Sciatic nerve (tissue), 2 donors: ENCODE measurements at regions not wholly inside any gene's neighbourhood (a gene's known extent, or its start where the extent isn't known, plus 50 kb on each side); places are given as distances from the start of the nearest gene placed in this dataset.
"Not testable (repeated sequence)": the region's sequence is repeated elsewhere in the genome, so short reads cannot be mapped to it uniquely, and the experiment has no call there.

ENCODE experiments used
- ATAC-seq: fragments of 200-7000 bp; cut with Tn5 transposase; one replicate; pipeline ENCODE4 v1.9.1; 2020; ENCODE audit warnings: mild to moderate bottlenecking, moderate library complexity
- DNase-seq: peaks from one replicate; pipeline ENCODE4 v3.0.0-alpha.2; 2020; ENCODE audit warnings: low spot score
- intact Hi-C: fragments of 100-400 bp; cut with DNase I; formaldehyde crosslinking; loops from one replicate; pipeline ENCODE4 v1.14.2; 2022
- donor health status: DM: no; HTN: no; CAD: no.
- donor health status: DM: no; HTN: no; CAD: no.

DNA sequence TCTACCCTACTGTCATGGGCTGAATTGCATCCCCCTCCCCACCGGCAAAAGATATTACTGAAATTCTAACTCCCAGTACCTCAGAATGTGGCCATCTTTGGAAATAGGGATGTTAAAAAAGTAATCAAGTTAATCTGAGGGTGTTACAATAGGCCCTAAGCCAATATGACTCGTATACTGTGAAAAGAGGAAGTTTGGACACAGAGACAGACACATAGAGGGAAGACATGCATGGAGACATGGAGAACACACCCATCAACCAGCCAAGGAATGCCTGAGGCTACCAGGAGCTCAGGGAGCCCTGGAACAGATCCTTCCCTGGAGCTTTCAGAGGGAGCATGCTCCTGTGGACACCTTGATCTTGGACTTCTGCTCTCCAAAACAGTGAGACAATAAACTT, 138.2 kb upstream of the ADO start:
- ATAC-seq (peak; percentile 48), DNase-seq (no peak)
- intact Hi-C loops: no loop called here

DNA sequence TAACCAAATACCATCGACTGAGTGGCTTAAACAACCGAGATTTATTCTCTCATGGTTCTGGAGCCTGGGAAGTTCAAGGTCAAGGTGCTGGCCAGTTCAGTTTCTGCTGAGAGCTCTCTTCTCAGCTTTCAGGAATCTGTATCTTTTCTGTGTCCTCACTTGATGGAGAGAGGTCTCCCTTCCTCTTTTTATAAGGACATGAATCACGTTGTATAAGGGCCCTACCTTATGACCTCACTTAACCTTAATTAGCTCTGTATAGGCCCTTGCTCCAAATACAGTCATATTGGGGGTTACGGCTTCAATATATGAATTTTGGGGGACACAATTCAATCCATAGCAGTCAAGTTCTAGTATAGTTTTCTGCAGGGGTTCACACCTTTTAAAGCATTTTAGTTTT, 135.2 kb upstream of the ADO start:
- intact Hi-C loops: no loop called here
- DNase-seq (no peak), ATAC-seq (no peak)

DNA sequence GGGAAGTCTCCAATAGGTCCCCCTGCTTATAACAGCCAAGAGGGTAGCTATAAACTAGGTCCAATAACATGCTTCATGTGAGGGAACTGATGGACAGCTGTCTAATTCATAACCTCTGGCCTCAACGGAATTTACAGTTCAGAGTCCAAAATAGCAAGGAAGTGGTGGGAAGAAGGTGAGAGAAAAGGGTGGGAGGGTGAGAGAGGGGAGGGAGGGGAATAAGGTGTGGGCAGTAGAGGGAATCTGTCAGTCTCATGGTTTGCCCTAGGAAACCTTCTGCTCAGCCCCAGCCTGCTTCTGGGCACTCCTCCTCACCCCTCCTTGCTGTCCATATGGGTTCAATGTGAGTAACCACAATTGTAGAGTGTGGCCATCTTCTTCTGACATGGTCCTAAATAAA, 133.4 kb upstream of the ADO start:
- intact Hi-C loops: no loop called here
- ATAC-seq: no peak
- DNase-seq: no peak

DNA sequence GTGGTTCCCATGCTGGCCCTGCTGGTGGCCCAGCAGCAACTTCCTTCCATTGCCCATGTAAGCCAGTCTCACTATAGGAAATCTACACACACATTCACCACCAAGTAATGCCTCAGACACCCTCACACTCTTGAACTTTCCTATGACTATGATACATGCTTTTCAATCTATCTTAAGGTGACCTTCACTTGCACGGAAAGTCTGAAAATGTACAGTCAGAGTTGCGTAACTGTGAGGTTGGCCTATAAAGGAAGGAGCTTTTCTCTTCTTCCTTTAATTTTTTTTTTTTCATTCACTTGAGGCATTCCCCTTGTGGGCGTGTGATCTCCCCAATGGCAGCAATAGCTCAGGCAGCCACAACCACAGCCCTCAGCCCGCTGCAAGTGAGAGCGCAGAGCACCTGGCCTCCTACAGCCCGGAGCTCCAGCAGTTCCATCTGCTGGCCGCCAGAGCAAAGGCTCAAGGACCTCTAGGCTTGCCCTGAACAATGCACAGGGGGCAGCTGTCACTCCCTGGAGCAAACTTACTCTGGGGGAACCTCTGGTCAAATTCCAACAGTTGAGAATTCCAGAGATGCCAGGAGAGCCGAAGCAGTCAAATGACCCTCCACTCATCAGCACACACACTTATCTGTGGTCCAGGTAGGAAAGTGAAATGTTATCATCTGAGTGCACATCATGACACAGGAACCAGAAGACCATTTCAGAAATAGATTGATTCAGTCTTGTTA, 123.1 kb upstream of the ADO start:
- intact Hi-C loops: no loop called here
- DNase-seq: no peak
- ATAC-seq: peak; percentile 28

DNA sequence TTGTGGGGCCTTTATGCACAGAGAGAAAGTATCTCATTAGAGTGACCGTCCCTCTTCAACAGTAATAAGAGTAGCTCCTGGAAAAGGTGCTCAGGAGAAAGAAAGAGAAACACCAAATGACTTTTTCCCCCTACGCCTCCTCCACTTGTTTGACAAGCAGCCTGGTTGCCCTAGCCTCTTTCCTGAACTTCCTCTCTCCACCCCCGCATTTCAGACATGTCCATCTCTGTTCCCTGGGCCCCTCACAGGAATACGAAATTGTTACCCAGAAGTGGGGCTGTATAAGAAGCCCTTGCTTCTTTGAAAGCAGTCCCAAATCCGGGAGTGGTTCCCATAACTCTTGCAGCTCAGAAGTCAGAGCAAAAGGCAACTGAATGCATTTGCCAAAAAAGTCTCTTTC, 119.6 kb upstream of the ADO start:
- intact Hi-C loops: no loop called here
- ATAC-seq (no peak), DNase-seq (no peak)

DNA sequence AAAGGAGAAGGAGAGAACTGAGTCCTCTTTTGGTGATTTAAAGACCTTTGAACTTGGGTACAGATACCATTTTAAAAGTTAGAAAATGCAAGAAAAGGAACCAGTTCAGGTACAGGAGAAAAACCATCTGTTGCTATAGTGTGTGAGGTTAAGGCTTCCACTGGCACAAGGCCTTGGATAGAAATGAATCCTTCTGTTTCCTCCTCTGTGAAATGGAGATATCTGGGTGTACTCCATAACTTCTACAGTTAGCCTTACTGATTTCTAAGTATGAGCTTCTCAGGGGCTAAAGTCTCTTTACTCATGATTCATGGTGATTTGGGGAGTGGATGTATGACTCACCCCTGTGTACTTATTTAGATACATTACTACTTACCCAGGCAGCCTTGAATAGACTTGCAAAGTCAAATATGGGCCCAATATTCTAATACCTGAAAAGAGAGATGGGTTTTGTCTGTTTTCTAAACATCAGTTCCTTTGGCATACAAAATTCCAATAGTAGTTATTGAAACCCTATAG, 117.2 kb upstream of the ADO start:
- no peak for ATAC-seq
- intact Hi-C loops: no loop called here
- DNase-seq: no peak

DNA sequence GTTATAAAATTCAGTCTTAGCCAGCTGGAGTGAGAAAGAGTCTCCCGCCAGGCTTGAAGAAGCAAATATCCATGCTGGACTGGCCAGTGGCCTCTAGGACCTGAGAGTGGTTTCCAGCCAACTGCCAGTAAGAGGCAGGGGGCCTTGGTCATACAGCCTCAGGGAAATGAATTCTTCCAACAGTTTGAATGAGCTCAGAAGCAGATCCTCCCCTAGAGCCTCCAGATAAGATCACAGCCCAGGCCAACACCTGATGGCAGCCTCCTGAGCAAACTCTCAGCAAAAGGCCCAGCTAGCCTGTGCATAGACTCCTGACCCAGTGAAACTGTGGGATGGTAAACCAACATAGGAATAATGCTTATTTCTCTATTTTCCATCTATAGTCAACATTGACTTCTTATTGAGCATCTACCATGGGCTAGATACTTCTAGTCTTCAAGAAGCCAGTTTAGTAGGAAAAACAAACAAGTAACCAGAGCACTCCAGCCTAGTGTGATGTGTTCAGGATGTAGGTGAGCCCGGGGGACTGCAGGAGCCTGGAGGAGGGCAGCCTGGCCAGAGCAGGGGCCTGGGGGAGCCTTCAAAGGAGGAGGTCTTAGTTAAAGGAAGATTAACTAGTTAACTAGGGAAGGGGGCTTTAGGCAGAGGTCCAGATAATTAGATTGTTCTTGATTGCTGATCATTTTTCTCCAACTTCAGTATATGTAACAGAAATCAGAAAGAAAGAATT, 115.4 kb upstream of the ADO start:
- DNase-seq (no peak), ATAC-seq (no peak)
- intact Hi-C loops: no loop called here

DNA sequence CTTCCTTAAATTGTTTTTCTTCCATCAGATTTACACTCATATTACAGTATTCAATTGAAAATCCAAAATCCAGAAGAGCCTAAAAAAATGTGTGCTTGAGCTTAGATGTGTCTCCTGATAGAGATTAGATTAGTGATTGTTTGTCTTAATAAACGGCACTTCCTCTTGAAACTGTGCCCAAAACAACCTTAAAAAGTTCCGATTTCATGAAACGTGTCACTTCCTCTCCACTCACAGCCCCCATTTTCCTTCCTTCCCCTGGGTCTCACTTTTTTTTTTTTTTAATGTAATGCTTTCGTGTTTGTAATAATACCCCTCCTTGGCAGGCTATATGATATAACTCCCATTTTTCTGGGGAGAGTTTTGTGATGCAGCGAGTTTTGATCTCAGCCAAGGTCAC, 114.8 kb upstream of the ADO start:
- DNase-seq (no peak), ATAC-seq (no peak)
- intact Hi-C loops: no loop called here

DNA sequence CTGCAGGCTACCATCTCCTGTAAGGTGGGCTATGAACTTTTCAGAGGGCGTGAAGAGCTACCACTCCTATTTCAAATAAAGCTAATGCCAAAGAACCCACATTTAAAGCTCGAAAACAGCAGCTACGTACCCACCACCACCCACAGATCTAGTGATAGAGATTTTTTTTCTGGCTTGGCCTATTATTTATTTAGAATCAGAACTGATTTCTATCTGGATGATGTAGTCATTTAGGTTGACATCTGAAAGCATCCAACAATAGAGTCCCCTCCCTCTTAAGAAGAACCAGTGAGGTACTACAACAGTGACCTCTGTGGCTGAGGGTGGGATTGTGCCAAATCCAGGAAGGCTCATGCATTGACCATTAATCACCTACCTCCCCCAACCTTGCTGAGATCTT, 113.8 kb upstream of the ADO start:
- ATAC-seq (no peak), DNase-seq (no peak)
- intact Hi-C loops: no loop called here

DNA sequence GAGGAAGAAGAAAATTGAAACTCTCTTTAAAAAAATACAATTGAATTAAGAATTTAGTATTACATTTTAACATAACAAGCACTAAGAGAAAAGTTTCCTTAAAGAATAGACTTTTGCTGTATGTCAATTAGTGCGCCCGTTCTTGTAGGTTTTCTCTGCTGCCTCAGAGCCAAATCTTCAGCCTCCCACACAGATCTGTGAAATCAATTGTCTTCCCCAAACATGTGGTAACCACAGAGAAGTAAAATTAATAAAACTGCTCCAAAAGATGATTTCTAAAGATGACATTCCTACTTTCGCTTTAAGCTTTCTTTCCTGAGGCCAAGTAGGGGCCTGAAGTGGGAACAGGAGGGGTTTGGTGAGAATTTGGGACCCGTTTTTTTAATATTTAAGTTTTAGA, 113.2 kb upstream of the ADO start:
- DNase-seq (no peak), ATAC-seq (no peak)
- intact Hi-C loops: no loop called here

DNA sequence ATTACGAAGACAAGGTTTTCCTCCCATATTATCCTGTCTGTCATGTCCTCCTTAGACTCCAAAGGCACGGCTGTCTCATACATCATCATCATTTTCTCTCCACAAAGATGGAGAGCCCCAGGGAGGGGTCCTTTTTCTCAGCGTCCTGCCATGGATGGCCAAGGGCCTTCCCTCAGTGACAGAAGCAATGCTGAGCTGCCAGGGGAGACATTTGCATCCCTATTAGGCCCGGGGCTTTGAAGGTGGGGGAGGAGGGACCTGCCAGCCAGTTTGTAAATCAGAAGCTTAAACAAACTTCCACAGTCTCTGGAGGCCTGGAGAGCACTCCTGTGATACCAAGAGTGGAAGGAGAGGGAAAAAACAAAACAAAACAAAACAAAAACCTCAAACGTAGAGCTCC, 112.4 kb upstream of the ADO start:
- no peak for DNase-seq

DNA sequence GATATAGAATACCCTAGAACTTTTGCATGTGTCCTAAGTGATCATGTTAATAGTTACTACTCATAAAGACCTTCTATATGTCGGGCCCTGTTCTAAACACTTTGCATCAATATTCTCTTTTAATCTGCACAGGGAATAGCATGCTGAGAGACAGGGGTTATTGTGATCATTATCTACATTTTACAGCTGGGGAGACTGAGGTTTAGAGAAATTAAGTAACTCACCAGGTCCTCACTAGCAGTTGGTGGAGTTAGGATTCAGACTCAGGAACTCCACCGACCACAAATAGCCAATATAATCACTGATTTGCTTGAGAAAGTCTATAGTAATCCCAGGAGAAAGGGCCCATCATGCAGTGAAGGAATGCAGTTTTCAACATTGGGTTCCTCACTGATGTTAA, 111.2 kb upstream of the ADO start:
- ATAC-seq (no peak), DNase-seq (no peak)
- intact Hi-C loops: no loop called here

More for the DNA sequence above, 112.4 kb upstream of the ADO start:
- intact Hi-C loops: no loop called here
- no peak for ATAC-seq

DNA sequence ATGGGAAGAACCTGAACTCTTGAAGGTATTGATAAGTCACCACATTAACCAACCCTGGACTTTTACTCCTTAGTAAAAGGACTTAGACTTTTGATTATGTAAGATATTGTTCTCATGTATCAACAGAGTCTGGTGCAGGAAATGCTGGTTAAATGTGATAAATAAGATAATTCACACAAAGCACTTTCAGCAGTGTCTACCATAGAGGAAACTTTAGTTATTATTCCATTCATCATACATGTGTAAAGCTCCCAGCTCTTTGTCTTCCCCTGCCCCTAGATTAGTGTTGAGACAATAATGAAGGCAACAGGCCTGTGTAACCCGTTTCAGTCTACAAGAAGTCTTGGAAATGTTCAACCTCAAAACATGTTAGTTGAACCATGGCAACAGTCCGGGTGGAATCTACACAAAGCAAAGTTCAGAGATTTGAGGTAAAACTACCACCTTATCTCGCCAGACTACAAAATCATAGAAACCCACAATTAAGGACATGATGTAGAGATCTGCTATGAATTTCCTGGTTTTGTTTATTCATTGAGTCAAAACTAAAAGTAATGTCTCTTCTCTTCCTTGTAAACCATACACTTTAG, 109.9 kb upstream of the ADO start:
- DNase-seq (no peak), ATAC-seq (no peak)
- intact Hi-C loops: no loop called here

DNA sequence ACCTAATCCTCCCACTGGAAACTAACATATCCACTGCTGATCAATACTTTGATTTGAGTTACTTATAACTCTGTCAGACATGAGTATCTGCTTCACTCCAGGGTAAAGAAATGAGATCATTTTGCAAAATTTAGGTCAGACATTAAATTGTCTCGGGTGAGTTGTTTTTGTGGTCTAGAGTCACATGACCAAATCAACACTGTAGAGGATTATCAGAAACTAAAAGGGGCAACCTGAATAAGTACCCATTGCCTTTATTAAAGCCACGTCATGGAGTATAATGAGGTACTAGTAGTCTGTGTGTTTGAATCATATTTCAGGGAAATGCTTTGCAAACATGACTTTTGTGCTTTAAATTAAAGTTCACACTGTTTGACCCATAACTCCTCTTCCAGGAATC, 107.7 kb upstream of the ADO start:
- intact Hi-C loops: no loop called here
- no peak for ATAC-seq
- DNase-seq: no peak

DNA sequence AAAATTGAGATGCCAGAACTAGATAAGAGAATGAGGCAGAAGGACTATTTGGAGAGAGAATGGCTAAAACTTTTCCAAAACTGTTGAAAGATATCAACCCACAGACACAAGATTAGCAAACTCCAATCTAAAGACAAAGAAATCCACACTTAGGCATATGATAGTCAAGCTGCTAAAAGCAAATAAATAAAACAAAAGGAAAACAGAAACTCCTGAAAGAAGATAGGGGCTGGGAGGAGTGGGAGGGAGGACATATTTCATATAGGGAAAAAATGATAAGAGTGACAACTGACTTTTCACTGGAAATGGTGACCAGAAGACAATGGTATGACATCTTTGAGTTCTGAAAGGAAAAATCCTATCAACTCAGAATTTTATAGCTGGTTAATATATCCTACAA, 105.4 kb upstream of the ADO start:
- DNase-seq: no peak
- intact Hi-C loops: no loop called here
- ATAC-seq: no peak

DNA sequence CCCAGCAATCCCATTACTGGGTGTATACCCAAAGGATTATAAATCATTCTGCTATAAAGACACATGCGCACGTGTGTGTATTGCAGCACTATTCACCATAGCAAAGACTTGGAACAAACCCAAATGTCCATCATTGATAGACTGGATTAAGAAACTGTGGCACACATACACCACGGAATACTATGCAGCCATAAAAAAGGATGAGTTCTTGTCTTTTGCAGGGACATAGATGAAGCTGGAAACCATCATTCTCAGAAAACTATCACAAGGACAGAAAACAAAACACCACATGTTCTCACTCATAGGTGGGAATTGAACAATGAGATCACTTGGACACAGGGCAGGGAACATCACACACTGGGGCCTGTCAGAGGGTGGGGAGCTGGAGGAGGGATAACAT, 100.4 kb upstream of the ADO start:
- intact Hi-C loops, ATAC-seq, DNase-seq: not testable (repeated sequence)

DNA sequence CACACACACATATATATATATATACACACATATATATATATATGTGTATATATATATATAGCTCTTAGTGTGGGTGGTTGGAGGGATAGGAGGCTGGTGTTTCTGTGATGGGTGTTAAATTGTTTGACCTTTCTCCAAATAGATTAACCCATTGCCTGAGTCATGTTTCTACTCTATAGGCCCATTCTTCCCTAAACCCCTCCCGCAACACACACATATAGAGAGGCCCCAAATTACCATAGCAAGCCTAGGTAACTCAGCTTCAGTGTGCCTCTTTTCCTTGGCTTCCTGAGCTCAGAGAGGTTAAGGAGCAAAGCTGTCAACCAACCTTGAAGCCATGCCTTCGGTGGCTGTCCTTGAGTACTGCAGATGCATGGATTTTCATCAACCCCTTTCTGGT, 98.7 kb upstream of the ADO start:
- intact Hi-C loops: no loop called here
- ATAC-seq (no peak), DNase-seq (no peak)

DNA sequence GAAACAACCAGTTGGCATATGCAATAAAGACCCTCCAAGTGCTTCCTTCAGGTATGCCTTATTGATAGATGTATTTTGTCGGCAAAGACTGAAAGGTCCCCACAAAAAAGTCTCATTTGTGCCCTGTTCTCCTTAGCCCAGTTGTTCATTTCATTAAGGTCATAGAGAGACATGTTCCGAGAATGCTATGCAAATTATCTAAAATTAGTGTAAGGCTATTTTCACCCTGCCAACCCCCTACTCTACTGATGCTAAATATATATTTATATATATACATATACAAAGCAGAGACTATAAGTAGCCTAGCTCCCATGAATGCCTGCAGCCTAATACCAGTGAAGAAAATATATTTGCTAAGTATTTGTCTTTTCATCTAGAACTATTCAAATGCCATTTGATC, 96.7 kb upstream of the ADO start:
- intact Hi-C loops: no loop called here
- ATAC-seq (no peak), DNase-seq (no peak)

DNA sequence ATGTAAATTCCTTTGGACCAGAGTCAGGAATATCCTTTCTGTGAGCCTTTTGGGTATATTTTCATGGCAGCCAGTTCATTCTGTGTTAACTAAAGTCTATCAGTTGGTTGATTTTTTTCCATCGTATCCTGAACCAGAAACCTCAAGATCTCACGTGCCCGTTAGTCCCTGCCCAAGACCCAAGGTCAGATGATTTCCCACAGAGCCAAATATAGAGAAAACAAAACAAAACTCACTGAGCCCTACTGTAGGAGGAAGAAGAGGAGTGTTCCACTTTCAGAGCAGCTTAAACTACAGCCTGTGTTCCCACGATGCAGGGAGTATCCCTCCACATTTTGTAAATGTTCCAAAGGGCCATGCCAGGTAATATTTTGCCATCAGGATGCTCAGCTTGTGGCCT, 96.0 kb upstream of the ADO start:
- ATAC-seq: peak; percentile 49
- intact Hi-C loops: no loop called here
- DNase-seq: no peak

DNA sequence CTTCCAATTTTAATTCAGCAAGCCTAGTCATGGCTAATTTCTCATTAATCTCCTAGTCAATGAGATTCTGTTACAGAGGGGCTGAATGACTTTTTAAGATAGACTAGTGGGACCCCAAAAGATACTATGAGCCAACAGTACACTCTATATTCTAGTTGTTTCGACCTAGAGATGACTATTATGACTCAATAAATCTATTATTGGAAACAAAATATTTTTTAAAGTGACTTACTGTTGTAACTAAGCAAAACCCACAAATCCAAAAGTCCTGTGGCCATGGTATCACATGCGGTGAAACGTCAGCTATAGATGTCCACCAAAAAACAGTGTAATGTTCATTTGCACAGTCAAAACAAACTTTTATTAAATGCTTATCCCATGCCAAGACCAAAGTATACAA, 95.3 kb upstream of the ADO start:
- no peak for DNase-seq
- intact Hi-C loops: no loop called here
- ATAC-seq: no peak
